Pulmonary artery endothelial cell (primary cell): ENCODE measurements at regions not wholly inside any gene's neighbourhood (a gene's known extent, or its start where the extent isn't known, plus 50 kb on each side); places are given as distances from the start of the nearest gene placed in this dataset.
A peak's percentile ranks its signal among the peaks of the same experiment; 100 is the strongest.
"Not testable (repeated sequence)": the region's sequence is repeated elsewhere in the genome, so short reads cannot be mapped to it uniquely, and the experiment has no call there.

Experiments
- DNase-seq: peaks from one replicate; pipeline ENCODE4 v3.0.0-alpha.2; 2011; ENCODE audit warnings: low read depth, low spot score

- no peak for DNase-seq
Measured at GRCh38 chr17:77537566-77537965, 396.8 kb downstream of the SEC14L1 start.

GRCh38 chr17:77540531-77540930, 399.8 kb downstream of the SEC14L1 start:
- DNase-seq: no peak

GRCh38 chr17:77540975-77541374, 400.2 kb downstream of the SEC14L1 start:
- DNase-seq: no peak

GRCh38 chr17:77542011-77542410, 401.2 kb downstream of the SEC14L1 start:
- DNase-seq: no peak

DNA sequence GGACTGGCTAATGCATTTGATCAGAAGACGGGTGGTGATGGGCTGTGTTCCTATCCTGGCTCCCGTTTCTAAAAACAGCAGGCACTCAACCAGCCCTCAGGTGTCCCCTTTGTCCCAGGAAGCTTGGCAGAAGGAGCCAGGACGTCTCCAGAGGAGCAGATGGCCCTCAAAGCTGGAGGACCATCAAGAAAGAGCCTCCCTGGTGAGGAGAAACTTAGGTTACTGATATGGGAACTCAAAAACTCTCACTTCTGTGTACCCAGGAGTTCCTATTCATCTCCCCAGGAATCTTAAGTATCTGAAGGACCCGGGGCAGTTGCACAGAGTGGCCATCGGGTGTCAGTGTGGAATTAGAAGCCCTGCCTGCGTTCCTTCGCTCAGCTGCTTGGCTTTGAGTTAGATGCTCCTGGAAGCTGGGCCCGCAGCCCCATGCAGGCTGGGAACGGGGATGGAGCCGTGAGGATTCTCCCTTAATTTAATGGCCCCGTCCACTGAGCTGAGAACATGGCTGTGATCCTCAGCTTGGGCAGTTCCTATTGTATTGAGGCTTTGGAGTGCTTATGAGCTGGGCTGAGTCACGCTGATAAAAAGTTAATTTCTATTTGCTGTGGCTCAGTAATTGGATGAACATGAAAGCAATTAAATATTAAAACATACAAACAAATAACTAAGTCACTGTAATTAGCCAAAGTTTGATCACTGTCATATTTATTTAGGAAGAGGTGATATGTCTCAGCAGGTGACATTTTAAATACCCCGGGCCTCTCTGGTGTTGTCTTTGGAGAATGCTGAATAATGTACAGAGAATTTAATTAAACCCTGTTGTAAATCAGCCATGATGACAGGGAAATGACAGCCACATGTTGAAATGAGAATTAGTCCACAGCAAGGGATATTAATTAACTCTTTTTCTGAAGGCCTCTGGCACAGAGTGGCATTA, 402.1 kb downstream of the SEC14L1 start:
- DNase-seq: peak; percentile 33

GRCh38 chr17:77543801-77544200, 403.0 kb downstream of the SEC14L1 start:
- DNase-seq: no peak

DNA sequence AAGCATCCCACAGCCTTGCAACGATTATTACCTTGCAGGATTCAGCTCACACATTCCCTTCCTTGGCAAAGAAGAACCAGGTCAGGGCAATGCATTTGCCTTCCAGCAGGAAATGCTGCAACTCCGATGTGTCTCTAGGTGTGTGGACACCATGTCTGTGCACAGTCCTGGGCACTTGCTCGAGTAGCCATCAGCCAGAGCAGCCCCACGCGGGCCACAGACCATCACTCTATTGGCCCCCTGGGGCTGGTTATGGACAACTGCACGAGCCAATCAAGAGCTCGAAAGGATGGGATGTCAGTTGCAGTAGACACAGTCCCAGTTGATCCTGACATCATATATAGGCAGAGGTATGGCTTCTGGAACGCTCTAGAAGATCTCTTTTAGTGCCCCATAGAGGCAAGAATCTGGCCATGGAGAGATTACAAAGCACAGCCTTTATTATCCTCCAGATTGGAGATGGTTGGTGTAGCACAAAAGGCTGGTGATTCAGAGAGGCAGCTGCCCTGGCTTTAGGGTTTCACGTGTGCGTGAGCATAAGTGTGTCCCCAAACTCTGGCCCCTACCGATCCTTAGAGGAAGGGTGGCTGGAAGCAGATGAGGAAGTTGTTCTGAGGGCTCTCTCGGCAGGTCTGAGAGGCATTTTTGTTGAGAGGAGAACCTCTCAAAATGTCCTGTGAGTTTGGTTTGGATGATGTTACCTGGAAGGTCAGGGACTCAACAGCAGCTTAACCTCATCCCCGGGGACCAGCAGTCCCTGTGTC, 403.8 kb downstream of the SEC14L1 start:
- no peak for DNase-seq

DNA sequence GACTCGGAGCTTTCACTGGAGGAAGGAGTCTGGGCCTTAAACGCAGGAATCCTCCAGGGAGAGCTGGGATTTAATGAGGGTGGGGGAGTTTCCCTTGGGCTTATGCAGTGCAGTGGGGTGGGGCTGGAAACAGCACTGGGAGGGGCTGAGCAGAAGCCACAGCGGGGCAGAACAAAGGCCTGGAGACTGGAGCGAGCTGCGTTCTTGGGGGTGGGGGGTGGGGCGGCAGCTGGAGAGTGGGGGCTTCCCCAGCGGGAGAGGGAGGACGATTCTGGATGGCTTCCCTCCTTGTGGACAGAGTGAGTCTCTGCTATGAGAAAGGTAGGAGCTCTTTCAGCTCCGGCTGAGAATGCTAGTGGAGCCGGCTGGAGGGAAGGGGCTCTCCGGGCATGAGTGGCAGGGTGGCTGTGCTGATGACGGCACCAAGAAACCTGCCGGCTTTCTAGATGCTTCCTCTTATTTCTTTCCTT, 406.0 kb downstream of the SEC14L1 start:
- DNase-seq: no peak

GRCh38 chr17:77548967-77549366, 408.2 kb downstream of the SEC14L1 start:
- DNase-seq: no peak

DNA sequence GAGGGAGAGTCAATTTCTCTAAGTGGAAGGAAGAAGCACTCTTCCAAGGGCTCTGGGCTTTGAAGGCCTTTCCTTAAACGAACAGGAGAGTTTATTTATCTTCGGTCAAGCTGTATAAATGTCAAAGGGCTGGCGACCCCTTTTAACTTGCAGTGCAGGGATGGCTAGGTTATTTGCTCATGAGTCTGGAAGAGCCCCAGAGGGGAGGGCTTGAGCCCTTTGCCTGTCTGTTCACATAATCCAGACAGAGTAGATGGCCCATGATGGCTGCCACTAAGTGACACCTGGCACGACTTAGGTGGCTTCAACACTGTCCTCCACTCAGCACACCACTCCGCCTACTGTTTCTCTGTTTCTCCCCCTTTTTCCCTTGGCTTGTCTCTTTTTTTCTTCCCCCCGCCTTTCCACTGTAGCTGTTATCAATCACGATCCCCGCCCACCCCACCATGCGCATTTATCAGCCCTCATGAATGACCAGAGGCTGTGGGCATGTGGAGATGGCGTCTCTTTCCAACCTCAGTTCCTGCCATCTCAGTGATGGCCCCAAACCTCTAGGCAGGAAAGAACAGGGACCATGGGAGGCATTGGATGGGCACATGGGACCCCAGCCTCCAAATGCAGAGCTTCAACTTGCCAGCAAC, 408.7 kb upstream of the TNRC6C start:
- DNase-seq: no peak

DNA sequence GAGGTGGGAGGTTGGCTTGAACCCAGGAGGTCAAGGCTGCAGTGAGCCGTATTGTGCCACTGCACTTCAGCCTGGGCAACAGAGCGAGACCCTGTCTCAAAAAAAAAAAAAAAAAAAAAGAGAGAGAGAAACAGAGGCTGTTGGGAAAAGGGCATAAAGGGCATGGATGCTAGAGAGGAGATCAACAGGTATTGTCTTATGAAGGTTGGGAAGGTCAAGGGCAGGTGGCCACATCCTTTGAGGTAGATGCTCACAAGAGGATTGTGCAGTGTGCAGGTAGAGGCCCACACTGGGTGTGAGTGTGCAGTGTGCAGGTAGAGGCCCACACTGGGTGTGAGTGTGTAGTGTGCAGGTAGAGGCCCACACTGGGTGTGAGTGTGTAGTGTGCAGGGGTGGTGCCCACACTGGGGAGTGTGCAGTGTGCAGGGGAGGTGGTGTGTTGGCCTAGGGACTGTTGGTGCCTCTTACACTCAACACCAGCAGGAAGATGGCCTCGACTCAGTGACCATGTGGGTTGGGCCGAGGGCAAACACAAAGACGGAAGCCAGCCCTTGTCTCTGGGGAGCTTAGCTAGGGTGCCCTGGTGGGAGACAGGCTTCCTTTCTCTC, 404.9 kb upstream of the TNRC6C start:
- no peak for DNase-seq

- no peak for DNase-seq
Measured at GRCh38 chr17:77555121-77555591, 403.3 kb upstream of the TNRC6C start.

GRCh38 chr17:77555741-77556291, 402.7 kb upstream of the TNRC6C start:
- no peak for DNase-seq

DNA sequence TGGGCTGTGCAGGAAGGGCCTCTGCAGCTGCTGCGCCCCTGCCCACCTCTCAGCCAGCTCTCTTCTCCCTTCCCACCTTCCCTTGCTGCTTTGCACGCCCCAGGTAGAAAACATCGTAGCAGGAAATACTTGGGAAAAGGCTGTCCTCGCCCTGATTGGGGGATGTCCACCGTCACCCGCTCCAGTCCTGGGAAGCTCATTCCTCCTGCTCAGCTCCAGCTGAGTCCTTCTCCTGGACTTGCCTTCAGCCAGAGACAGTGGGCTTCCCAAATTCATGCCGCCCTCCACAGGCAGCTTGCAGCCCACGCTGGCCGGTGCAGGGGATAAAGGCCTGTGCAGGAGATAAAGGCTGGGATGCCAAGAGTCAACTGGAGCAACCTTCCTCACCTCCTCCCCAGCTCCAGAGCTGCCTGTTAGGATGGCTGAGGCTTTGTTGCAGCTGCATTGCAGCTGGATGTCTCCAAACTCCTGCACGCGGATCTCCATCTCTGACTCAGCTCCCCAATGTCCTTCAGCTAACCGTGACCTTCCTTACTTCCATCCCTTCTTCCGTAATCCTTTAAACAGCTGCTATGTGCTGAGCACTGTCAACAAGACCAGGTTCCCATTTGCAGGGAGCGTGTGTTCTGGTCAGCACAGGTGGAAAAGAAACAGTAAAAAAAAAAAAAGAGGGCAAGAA, 402.0 kb upstream of the TNRC6C start:
- DNase-seq: no peak

DNA sequence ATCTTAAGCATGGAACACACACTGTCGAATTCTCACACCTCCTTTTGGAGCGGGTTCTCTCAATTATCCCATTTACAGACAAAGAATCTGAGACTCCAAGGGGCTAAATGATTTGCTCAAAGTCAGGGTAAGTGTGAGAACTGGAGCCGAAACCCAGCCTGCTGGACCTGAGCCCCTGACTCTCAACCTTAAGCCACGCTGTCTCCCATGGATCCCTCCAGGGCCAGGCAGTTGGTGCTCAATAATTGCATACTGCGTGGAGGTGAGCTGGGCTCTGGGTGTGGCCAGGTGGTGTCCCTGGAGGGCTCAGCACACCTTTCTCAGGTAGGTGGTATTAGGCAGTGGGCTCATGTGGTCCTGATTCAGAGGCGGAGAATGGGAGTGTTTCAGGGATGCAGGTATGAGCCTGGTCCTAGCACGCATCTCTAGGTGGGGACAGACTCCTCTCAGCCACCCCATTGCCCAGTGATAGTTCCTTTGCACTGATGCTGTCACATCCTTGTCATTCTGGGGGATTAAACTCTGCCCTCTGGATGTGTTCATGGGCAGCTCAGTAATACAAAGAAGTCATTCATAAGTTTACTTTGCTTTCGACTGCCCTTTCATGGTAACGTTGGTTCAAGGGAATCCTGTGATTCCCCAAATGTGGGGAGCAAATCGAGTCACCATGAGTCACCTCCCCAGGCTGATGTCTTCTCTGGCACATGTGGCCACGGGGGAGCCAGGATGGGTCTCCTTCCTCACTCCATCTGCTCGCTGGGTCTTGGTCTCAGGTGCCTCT, 399.5 kb upstream of the TNRC6C start:
- no peak for DNase-seq

GRCh38 chr17:77560381-77560780, 398.1 kb upstream of the TNRC6C start:
- DNase-seq: no peak

DNA sequence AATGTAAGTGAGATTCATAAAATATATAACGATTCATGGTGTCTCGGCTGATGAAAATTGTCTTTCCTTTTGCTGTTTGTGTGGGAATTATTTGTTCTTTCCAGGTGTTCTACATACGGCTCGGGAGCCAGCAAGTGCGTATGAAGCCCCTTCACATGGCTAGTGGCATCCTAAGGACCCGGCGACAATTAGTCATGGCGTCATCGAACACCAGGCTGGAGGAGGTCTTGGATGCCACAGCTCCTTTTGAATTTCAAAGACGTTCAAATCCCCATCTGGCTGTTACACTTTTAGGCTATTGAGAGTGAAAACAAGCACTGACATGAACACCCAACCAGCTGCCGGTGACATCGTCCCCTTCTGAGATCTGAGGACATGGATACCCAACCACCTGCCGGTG, 397.7 kb upstream of the TNRC6C start:
- no peak for DNase-seq

DNA sequence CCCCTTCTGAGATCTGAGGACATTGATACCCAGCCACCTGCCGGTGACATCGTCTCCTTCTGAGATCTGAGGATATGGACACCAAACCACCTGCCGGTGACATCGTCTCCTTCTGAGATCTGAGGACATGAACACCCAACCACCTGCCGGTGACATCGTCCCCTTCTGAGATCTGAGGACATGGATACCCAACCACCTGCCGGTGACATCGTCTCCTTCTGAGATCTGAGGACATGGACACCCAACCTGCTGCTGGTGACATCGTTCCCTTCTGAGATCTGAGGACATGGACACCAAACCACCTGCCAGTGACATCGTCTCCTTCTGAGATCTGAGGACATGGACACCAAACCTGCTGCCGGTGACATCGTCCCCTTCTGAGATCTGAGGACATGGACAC, 396.1 kb upstream of the TNRC6C start:
- not testable (repeated sequence) for DNase-seq

- no peak for DNase-seq
Measured at GRCh38 chr17:77563439-77564102, 394.9 kb upstream of the TNRC6C start.
